Astrocyte of the spinal cord (primary cell): ENCODE measurements at regions not wholly inside any gene's neighbourhood (a gene's known extent, or its start where the extent isn't known, plus 50 kb on each side); places are given as distances from the start of the nearest gene placed in this dataset.

ENCODE experiments used
- DNase-seq: peaks from one replicate; pipeline ENCODE4 v3.0.0; 2011; ENCODE audit warnings: low read depth, low spot score
- H3K4me3 ChIP-seq: 2 replicates; pipeline ENCODE4 v1.5.1; 2011; ENCODE audit warnings: low read depth, mild to moderate bottlenecking, low read length, moderate library complexity
- in situ Hi-C: cut with HindIII; loops from 2 replicates; pipeline ENCODE4 v1.10.0; 2017; ENCODE audit warnings: low sequenced_read_pairs
- TF ChIP-seq, protein P1 (sequence below): IDR thresholded peaks from 2 replicates; pipeline ENCODE4 v1.5.1; 2012; ENCODE audit warnings: low read depth, mild to moderate bottlenecking, low read length, inconsistent platforms

DNA sequence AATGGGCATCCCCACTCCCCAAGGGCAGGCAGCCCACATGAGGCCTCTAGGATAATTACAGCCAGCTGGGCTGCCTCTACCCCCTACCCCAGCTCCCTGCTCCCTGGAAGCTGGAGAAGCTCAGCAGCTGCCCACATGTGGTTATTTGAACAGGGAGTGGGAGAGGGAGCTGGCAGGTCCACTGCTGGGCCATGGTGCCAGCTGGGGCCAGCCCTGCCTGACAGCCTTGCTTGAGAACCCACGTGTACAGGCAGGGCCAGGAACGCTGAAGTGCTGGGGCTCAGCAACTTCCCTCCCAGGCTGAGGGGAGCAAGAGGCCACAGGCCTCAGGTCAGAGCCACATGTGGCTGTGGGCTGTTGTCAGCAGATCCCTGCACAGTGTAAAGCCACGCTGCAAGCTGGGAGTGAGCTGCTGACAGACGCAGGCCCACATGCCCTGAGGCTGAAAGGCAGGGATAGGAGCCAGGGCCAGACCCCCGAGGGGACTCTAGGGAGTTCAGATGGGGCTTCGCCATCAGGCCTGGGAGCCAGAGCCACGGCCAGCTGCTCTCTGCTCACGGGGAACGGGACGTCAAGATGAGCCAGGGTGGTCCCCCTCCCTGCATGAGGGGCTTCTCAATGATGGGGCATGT lies 129.0 kb downstream of the SYF2 start:
- H3K4me3 ChIP-seq, result no peak overlapping the region
- TF ChIP-seq, protein P1, sequence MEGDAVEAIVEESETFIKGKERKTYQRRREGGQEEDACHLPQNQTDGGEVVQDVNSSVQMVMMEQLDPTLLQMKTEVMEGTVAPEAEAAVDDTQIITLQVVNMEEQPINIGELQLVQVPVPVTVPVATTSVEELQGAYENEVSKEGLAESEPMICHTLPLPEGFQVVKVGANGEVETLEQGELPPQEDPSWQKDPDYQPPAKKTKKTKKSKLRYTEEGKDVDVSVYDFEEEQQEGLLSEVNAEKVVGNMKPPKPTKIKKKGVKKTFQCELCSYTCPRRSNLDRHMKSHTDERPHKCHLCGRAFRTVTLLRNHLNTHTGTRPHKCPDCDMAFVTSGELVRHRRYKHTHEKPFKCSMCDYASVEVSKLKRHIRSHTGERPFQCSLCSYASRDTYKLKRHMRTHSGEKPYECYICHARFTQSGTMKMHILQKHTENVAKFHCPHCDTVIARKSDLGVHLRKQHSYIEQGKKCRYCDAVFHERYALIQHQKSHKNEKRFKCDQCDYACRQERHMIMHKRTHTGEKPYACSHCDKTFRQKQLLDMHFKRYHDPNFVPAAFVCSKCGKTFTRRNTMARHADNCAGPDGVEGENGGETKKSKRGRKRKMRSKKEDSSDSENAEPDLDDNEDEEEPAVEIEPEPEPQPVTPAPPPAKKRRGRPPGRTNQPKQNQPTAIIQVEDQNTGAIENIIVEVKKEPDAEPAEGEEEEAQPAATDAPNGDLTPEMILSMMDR, result no peak
- in situ Hi-C loops, result no loop called here
- no peak for DNase-seq

GRCh38 chr1:25100151-25100833 lies 132.0 kb downstream of the SYF2 start:
- DNase-seq, result no peak
- TF ChIP-seq, protein P1, result no peak
- in situ Hi-C loops, result no loop called here
- no peak overlapping the region for H3K4me3 ChIP-seq

GRCh38 chr1:25099343-25099951 lies 132.9 kb downstream of the SYF2 start:
- DNase-seq, result no peak
- TF ChIP-seq, protein P1, result no peak
- in situ Hi-C loops, result no loop called here
- H3K4me3 ChIP-seq, result no peak overlapping the region

DNA sequence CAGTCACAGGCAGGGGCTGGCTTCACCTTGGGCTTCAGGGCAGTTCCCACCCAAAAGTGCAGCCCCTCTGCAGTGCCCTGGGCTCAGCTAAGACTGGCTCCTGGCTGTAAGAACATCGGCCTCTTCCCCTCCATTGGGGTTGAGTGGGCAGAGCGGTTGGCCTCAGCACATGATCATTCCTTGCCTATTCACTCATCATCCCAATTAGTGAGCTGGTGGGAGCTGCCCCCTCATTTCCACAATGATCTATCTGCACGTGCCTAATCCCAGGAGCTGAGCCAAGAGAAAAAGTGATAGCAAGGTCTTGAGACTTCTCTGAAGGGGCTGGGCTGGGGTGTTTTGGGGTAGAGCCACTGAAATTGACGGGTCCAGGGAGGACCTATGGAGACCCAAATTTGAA lies 133.6 kb downstream of the SYF2 start:
- TF ChIP-seq, protein P1, result no peak
- in situ Hi-C loops, result no loop called here
- H3K4me3 ChIP-seq, result no peak overlapping the region

GRCh38 chr1:25096307-25097150 lies 135.8 kb downstream of the SYF2 start:
- DNase-seq, result no peak
- TF ChIP-seq, protein P1, result no peak
- in situ Hi-C loops, result no loop called here
- H3K4me3 ChIP-seq, result no peak overlapping the region

More for the DNA sequence above, 133.6 kb downstream of the SYF2 start:
- DNase-seq, result no peak

GRCh38 chr1:25095635-25096200 lies 136.6 kb downstream of the SYF2 start:
- TF ChIP-seq, protein P1, result no peak
- DNase-seq, result no peak
- in situ Hi-C loops, result no loop called here
- H3K4me3 ChIP-seq, result no peak overlapping the region
